GM12878 (cell line): ENCODE measurements at regions not wholly inside any gene's neighbourhood (a gene's known extent, or its start where the extent isn't known, plus 50 kb on each side); places are given as distances from the start of the nearest gene placed in this dataset.

Source experiments
- BCLAF1 ChIP-seq: fragments of 450-650 bp; IDR thresholded peaks from 2 replicates; pipeline ENCODE4 v1.6.1; 2017; ENCODE audit warnings: antibody characterized with exemption, mild to moderate bottlenecking, moderate library complexity
- CEBPB ChIP-seq, 2 experiments: fragments of 150-350 bp in 1 of 2; IDR thresholded peaks; 2 replicates each; pipeline ENCODE4 v1.6.1; 2012 to 2014; ENCODE audit warnings: low read depth in 2 of 2, low read length in 2 of 2, borderline replicate concordance in 1 of 2, inconsistent platforms in 1 of 2
- CTCF ChIP-seq, 3 experiments: IDR thresholded peaks in 2 of 3; conservative IDR thresholded peaks in 1 of 3; 2 replicates each; pipeline ENCODE4 v1.5.1; 2011; ENCODE audit warnings: low read depth in 3 of 3, low read length in 3 of 3, mild to moderate bottlenecking in 3 of 3, control low read depth in 2 of 3, moderate library complexity in 2 of 3, inconsistent platforms in 1 of 3, mixed read lengths in 1 of 3; ENCODE audit not compliant: control insufficient read depth in 2 of 3, insufficient read depth in 1 of 3; ENCODE audit errors: extremely low read depth in 1 of 3
- DPF2 ChIP-seq: fragments of 450-650 bp; IDR thresholded peaks from 2 replicates; pipeline ENCODE4 v1.6.1; 2017; ENCODE audit warnings: mild to moderate bottlenecking
- KAT2A ChIP-seq: conservative IDR thresholded peaks from 2 replicates; pipeline ENCODE4 v1.6.1; 2011; ENCODE audit warnings: low read depth, low read length; ENCODE audit not compliant: control insufficient read depth
- SPI1 ChIP-seq: IDR thresholded peaks from 2 replicates; pipeline ENCODE4 v1.6.1; 2011; ENCODE audit warnings: low read depth, mild to moderate bottlenecking, low read length, moderate library complexity, borderline replicate concordance; ENCODE audit not compliant: insufficient read depth
- USF2 ChIP-seq: IDR thresholded peaks from 2 replicates; pipeline ENCODE4 v1.6.1; 2011; ENCODE audit warnings: low read depth, low read length, improper control_type of control experiment, borderline replicate concordance
- ZNF274 ChIP-seq: IDR thresholded peaks from one replicate; pipeline ENCODE4 v1.8.0; 2011; ENCODE audit not compliant: insufficient read length, insufficient read depth

- TF ChIP-seq SPI1 (no peak), CEBPB (IDR thresholded peaks at IDR 0.05; ENCODE audit: borderline replicate concordance in 1 of 2, low read depth in 2 of 2, low read length in 2 of 2) (no peak), USF2 (no peak), KAT2A (no peak), CTCF (IDR thresholded peaks at IDR 0.05 in 2 of 3, conservative IDR thresholded peaks at IDR 0.05 in 1 of 3; ENCODE audit: control insufficient read depth in 2 of 3, extremely low read depth in 1 of 3, insufficient read depth in 1 of 3, low read depth in 3 of 3, low read length in 3 of 3) (no peak), BCLAF1 (no peak), DPF2 (no peak), ZNF274 (no peak)
Observed at GRCh38 chr2:6077585-6077984, 385.4 kb downstream of the SOX11 start.
